WTC11 (cell line): ENCODE measurements at regions not wholly inside any gene's neighbourhood (a gene's known extent, or its start where the extent isn't known, plus 50 kb on each side); places are given as distances from the start of the nearest gene placed in this dataset.

Experiments
- CBFB ChIP-seq: sonication (generic); formaldehyde crosslinking; IDR thresholded peaks from 2 replicates; pipeline ENCODE4 v1.8.1; 2022; ENCODE audit warnings: mild to moderate bottlenecking, low read depth, missing genetic modification reagents
- CTCF ChIP-seq: fragments of 200-600 bp; IDR thresholded peaks from 2 replicates; pipeline ENCODE4 v1.8.0; 2022; ENCODE audit warnings: antibody characterized with exemption
- FOXJ3 ChIP-seq: sonication (generic); formaldehyde crosslinking; IDR thresholded peaks from 2 replicates; pipeline ENCODE4 v1.9.0; 2021; ENCODE audit warnings: missing genetic modification reagents, mild to moderate bottlenecking, borderline replicate concordance
- JUN ChIP-seq: sonication (generic); formaldehyde crosslinking; IDR thresholded peaks from 2 replicates; pipeline ENCODE4 v1.8.0; 2023; ENCODE audit warnings: mild to moderate bottlenecking, missing genetic modification reagents
- MAX ChIP-seq: sonication (generic); formaldehyde crosslinking; IDR thresholded peaks from 2 replicates; pipeline ENCODE4 v1.8.0; 2022; ENCODE audit warnings: mild to moderate bottlenecking, missing genetic modification reagents
- NFE2L1 ChIP-seq: sonication (generic); formaldehyde crosslinking; IDR thresholded peaks from 2 replicates; pipeline ENCODE4 v1.8.1; 2023; ENCODE audit warnings: missing genetic modification reagents
- NR2C2 ChIP-seq: sonication (generic); formaldehyde crosslinking; IDR thresholded peaks from 2 replicates; pipeline ENCODE4 v1.8.0; 2022; ENCODE audit warnings: mild to moderate bottlenecking, missing genetic modification reagents
- PREB ChIP-seq: sonication (generic); formaldehyde crosslinking; IDR thresholded peaks from 2 replicates; pipeline ENCODE4 v1.8.1; 2022; ENCODE audit warnings: mild to moderate bottlenecking, missing genetic modification reagents, moderate library complexity, borderline replicate concordance
- USF2 ChIP-seq: sonication (generic); formaldehyde crosslinking; IDR thresholded peaks from 2 replicates; pipeline ENCODE4 v1.8.1; 2023; ENCODE audit warnings: mild to moderate bottlenecking, missing genetic modification reagents, moderate library complexity
- ZNF121 ChIP-seq: sonication (generic); formaldehyde crosslinking; IDR thresholded peaks from 2 replicates; pipeline ENCODE4 v1.8.0; 2023; ENCODE audit warnings: missing genetic modification reagents

GRCh38 chr21:41630249-41630648, 122.3 kb upstream of the TMPRSS2 start:
- TF ChIP-seq CTCF (no peak), JUN (CRISPR knock-in tag) (no peak), PREB (no peak), MAX (no peak), ZNF121 (no peak), CBFB (CRISPR knock-in tag) (no peak), NFE2L1 (CRISPR knock-in tag) (no peak), NR2C2 (no peak), USF2 (no peak), FOXJ3 (CRISPR knock-in tag) (no peak)
